ENCODE measurements at regions not wholly inside any gene's neighbourhood (a gene's known extent, or its start where the extent isn't known, plus 50 kb on each side); places are given as distances from the start of the nearest gene placed in this dataset.

GRCh38 chr16:54466233-54466632 is 179.6 kb upstream of the IRX3 start:
- DNase-seq, result no peak

- DNase-seq, result no peak
Observed at GRCh38 chr16:54465063-54465462, 178.5 kb upstream of the IRX3 start.

- DNase-seq, result no peak
Observed at GRCh38 chr16:54462771-54463170, 176.2 kb upstream of the IRX3 start.

GRCh38 chr16:54462151-54462651 is 175.6 kb upstream of the IRX3 start:
- DNase-seq, result no peak

- no peak for DNase-seq
Observed at GRCh38 chr16:54460263-54460860, 173.8 kb upstream of the IRX3 start.

GRCh38 chr16:54459509-54460262 is 173.1 kb upstream of the IRX3 start:
- no peak for DNase-seq

GRCh38 chr16:54458923-54459322 is 172.3 kb upstream of the IRX3 start:
- DNase-seq, result no peak

GRCh38 chr16:54456291-54456690 is 169.7 kb upstream of the IRX3 start:
- no peak for DNase-seq

- no peak for DNase-seq
Observed at GRCh38 chr16:54455030-54455725, 168.6 kb upstream of the IRX3 start.

GRCh38 chr16:54454616-54455015 is 168.0 kb upstream of the IRX3 start:
- no peak for DNase-seq

- no peak for DNase-seq
Observed at GRCh38 chr16:54453871-54454270, 167.3 kb upstream of the IRX3 start.

GRCh38 chr16:54447576-54448440 is 161.2 kb upstream of the IRX3 start:
- peak; percentile 54 for DNase-seq

GRCh38 chr16:54446639-54447038 is 160.1 kb upstream of the IRX3 start:
- DNase-seq, result no peak

GRCh38 chr16:54444851-54445458 is 158.4 kb upstream of the IRX3 start:
- DNase-seq, result no peak

GRCh38 chr16:54443839-54444238 is 157.3 kb upstream of the IRX3 start:
- DNase-seq, result no peak

GRCh38 chr16:54443352-54443751 is 156.8 kb upstream of the IRX3 start:
- DNase-seq, result no peak

- DNase-seq, result no peak
Observed at GRCh38 chr16:54442864-54443263, 156.3 kb upstream of the IRX3 start.

GRCh38 chr16:54438469-54438868 is 151.9 kb upstream of the IRX3 start:
- DNase-seq, result no peak

GRCh38 chr16:54437921-54438320 is 151.3 kb upstream of the IRX3 start:
- DNase-seq, result no peak

GRCh38 chr16:54437401-54437800 is 150.8 kb upstream of the IRX3 start:
- DNase-seq, result no peak

GRCh38 chr16:54436346-54436745 is 149.8 kb upstream of the IRX3 start:
- no peak for DNase-seq

GRCh38 chr16:54434859-54435258 is 148.3 kb upstream of the IRX3 start:
- no peak for DNase-seq

GRCh38 chr16:54432897-54433229 is 146.3 kb upstream of the IRX3 start:
- DNase-seq, result no peak
